HCT116 (cell line): ENCODE measurements at regions not wholly inside any gene's neighbourhood (a gene's known extent, or its start where the extent isn't known, plus 50 kb on each side); places are given as distances from the start of the nearest gene placed in this dataset.

ENCODE experiments used
- ATAC-seq: fragments of 200-7000 bp; cut with Tn5 transposase; 2 replicates; pipeline ENCODE4 v1.9.1; 2020; ENCODE audit warnings: mild to moderate bottlenecking, moderate library complexity
- BruUV-seq: library from RNA; stranded (reverse); fragments of 400-500 nt; replicated peaks from 2 replicates; lab custom pipeline; 2021; lab: Mats Ljungman, UMichigan
- CTCF ChIA-PET: fragments of 300-600 bp; sonication (Branson Sonifier 250); formaldehyde crosslinking; loops from one replicate; lab custom pipeline; 2021; ENCODE audit warnings: antibody characterized with exemption; lab: Charles Lee
- POLR2A ChIA-PET: fragments of 300-600, 350-600 bp; sonication (Branson Sonifier 250); formaldehyde crosslinking; loops from one replicate; lab custom pipeline; 2021; ENCODE audit warnings: antibody characterized with exemption; lab: Charles Lee
- RAD21 ChIA-PET, 2 experiments: fragments of 300-600 bp; sonication (Branson Sonifier 250); formaldehyde crosslinking; loops; one replicate each; lab custom pipeline; 2023; ENCODE audit warnings: low total read pairs in 2 of 2; ENCODE audit not compliant: uncharacterized antibody in 2 of 2, unreplicated experiment in 2 of 2, low non-redundant PET in 1 of 2; lab: Charles Lee
- DNase-seq: peaks from one replicate; pipeline ENCODE4 v3.0.0-alpha.2; 2010; ENCODE audit warnings: low read depth, low spot score
- H2AFZ ChIP-seq: fragments of 200-600 bp; shearing (Covaris generic), sonication (generic); 2 replicates; pipeline ENCODE4 v1.6.1; 2017; ENCODE audit warnings: low read depth, mixed run types, mixed read lengths, antibody characterized with exemption, low read length; ENCODE audit not compliant: poor library complexity, severe bottlenecking
- H3K27ac ChIP-seq: 2 replicates; pipeline ENCODE4 v1.5.1; 2012; ENCODE audit warnings: low read depth, low read length
- H3K27me3 ChIP-seq: fragments of 200-600 bp; sonication (generic); 2 replicates; pipeline ENCODE4 v1.6.1; 2016; ENCODE audit warnings: mixed run types, low read length, mixed read lengths; ENCODE audit not compliant: insufficient read depth
- H3K36me3 ChIP-seq, 2 experiments: fragments of 200-500 bp in 1 of 2; fragments of 200-600 bp in 1 of 2; sonication (Bioruptor generic) in 1 of 2; sonication (generic) in 1 of 2; 2 replicates each; pipeline versions ENCODE4 v1.5.1 to v1.6.1; 2014 to 2016; ENCODE audit warnings: low read length in 2 of 2, inconsistent platforms in 1 of 2, mixed read lengths in 1 of 2, mixed run types in 1 of 2; ENCODE audit not compliant: insufficient read depth in 2 of 2, control insufficient read depth in 1 of 2
- H3K4me1 ChIP-seq, 2 experiments: fragments of 200-600 bp in 1 of 2; sonication (generic) in 1 of 2; 2 replicates each; pipeline versions ENCODE4 v1.5.1 to v1.6.1; 2012 to 2017; ENCODE audit warnings: low read length in 2 of 2, inconsistent platforms in 1 of 2, mild to moderate bottlenecking in 1 of 2, mixed read lengths in 1 of 2, mixed run types in 1 of 2, moderate library complexity in 1 of 2; ENCODE audit not compliant: insufficient read depth in 2 of 2, control insufficient read depth in 1 of 2
- H3K4me2 ChIP-seq: fragments of 200-600 bp; sonication (generic); 2 replicates; pipeline ENCODE4 v1.6.1; 2017; ENCODE audit warnings: mixed run types, low read length, mixed read lengths
- H3K4me3 ChIP-seq, 2 experiments: fragments of 200-600 bp in 1 of 2; sonication (generic) in 1 of 2; replicated peaks in 1 of 2; 2 replicates each; pipeline ENCODE4 v1.5.1; 2011 to 2016; ENCODE audit warnings: low read length in 2 of 2, control low read depth in 1 of 2, low read depth in 1 of 2, mild to moderate bottlenecking in 1 of 2, mixed read lengths in 1 of 2, mixed run types in 1 of 2
- H3K79me2 ChIP-seq: fragments of 200-600 bp; sonication (generic); 2 replicates; pipeline ENCODE4 v1.6.1; 2017; ENCODE audit warnings: mild to moderate bottlenecking, mixed run types, low read length, moderate library complexity, mixed read lengths; ENCODE audit not compliant: insufficient read depth
- H3K9ac ChIP-seq: fragments of 200-600 bp; sonication (generic); 2 replicates; pipeline ENCODE4 v1.6.1; 2016; ENCODE audit warnings: low read length, mixed read lengths
- H3K9me2 ChIP-seq: fragments of 200-600 bp; sonication (generic), shearing (Covaris generic); 2 replicates; pipeline ENCODE4 v1.6.1; 2017; ENCODE audit warnings: mixed run types, mild to moderate bottlenecking, moderate library complexity; ENCODE audit not compliant: insufficient read depth
- H3K9me3 ChIP-seq, 2 experiments: fragments of 200-500 bp in 1 of 2; fragments of 200-600 bp in 1 of 2; sonication (Bioruptor generic) in 1 of 2; sonication (generic) in 1 of 2; 2 replicates each; pipeline ENCODE4 v1.6.1; 2014 to 2017; ENCODE audit warnings: low read length in 2 of 2, mixed read lengths in 2 of 2, inconsistent platforms in 1 of 2, low read depth in 1 of 2, mild to moderate bottlenecking in 1 of 2, mixed run types in 1 of 2, moderate library complexity in 1 of 2; ENCODE audit not compliant: control insufficient read depth in 1 of 2, insufficient read depth in 1 of 2
- H4K20me1 ChIP-seq: fragments of 200-600 bp; sonication (generic), shearing (Covaris generic); 2 replicates; pipeline ENCODE4 v1.6.1; 2017; ENCODE audit warnings: mixed run types, mild to moderate bottlenecking, moderate library complexity; ENCODE audit not compliant: insufficient read depth
- EGR1 ChIP-seq: IDR thresholded peaks from 2 replicates; pipeline ENCODE4 v1.6.1; 2012; ENCODE audit warnings: low read depth
- ELF1 ChIP-seq: IDR thresholded peaks from 2 replicates; pipeline ENCODE4 v1.6.1; 2012; ENCODE audit warnings: low read depth, borderline replicate concordance
- EZH2 ChIP-seq: fragments of 200-600 bp; sonication (generic); IDR thresholded peaks from 2 replicates; pipeline ENCODE4 v1.6.1; 2017; ENCODE audit warnings: antibody characterized with exemption, mixed run types
- EZH2phosphoT487 ChIP-seq: fragments of 200-600 bp; IDR thresholded peaks from 2 replicates; pipeline ENCODE4 v1.6.1; 2018; ENCODE audit warnings: antibody characterized with exemption, borderline replicate concordance
- JUND ChIP-seq: IDR thresholded peaks from 2 replicates; pipeline ENCODE4 v1.6.1; 2012
- POLR2A ChIP-seq: IDR thresholded peaks from 2 replicates; pipeline ENCODE4 v1.7.0; 2011; ENCODE audit warnings: borderline replicate concordance; ENCODE audit not compliant: insufficient read depth, insufficient read length; ENCODE audit errors: extremely low read depth
- RAD21 ChIP-seq: IDR thresholded peaks from 2 replicates; pipeline ENCODE4 v1.6.1; 2012; ENCODE audit warnings: low read depth, mild to moderate bottlenecking
- SIN3A ChIP-seq: IDR thresholded peaks from 2 replicates; pipeline ENCODE4 v1.6.1; 2012; ENCODE audit warnings: low read depth
- SP1 ChIP-seq: IDR thresholded peaks from 2 replicates; pipeline ENCODE4 v1.6.1; 2012; ENCODE audit warnings: low read depth
- SRF ChIP-seq: IDR thresholded peaks from 2 replicates; pipeline ENCODE4 v1.6.1; 2012; ENCODE audit warnings: low read depth
- YY1 ChIP-seq: IDR thresholded peaks from 2 replicates; pipeline ENCODE4 v1.6.1; 2011; ENCODE audit warnings: low read length, low read depth, moderate library complexity, mild to moderate bottlenecking; ENCODE audit not compliant: insufficient replicate concordance; ENCODE audit errors: extremely low read depth
- intact Hi-C: fragments of 100-400 bp; cut with micrococcal nuclease; formaldehyde crosslinking; loops from 2 replicates; pipeline ENCODE4 v1.10.0; 2022
- TF ChIP-seq, protein P1 (sequence below): IDR thresholded peaks from 2 replicates; pipeline ENCODE4 v1.6.1; 2012
- TF ChIP-seq, protein P2 (sequence below): IDR thresholded peaks from 2 replicates; pipeline ENCODE4 v1.6.1; 2012
- TF ChIP-seq, protein P3 (sequence below): IDR thresholded peaks from 2 replicates; pipeline ENCODE4 v1.6.1; 2012; ENCODE audit warnings: low read depth

DNA sequence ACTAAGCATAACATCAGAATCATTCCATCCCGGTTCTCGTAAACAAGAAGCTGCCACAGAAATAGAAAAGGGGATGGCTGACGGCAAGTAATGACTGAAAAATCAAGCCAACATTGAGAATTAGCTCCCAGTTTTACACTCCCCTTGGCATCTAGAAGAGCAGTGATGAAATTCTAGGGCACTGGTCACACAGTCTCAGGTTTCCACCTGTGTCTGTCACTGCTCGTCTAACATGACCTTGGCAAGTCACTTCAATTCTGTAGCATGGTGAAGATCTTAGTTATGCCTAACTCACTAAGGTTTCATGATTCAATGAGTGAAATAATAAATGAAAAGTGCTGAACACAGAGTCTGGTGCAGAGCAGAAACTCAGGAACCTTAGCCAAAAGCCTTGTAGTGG lies 272.3 kb upstream of the ARRDC4 start (continued):
- no peak for TF ChIP-seq EZH2
- TF ChIP-seq, protein P1, sequence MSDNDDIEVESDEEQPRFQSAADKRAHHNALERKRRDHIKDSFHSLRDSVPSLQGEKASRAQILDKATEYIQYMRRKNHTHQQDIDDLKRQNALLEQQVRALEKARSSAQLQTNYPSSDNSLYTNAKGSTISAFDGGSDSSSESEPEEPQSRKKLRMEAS, result no peak
- TF ChIP-seq, protein P2, sequence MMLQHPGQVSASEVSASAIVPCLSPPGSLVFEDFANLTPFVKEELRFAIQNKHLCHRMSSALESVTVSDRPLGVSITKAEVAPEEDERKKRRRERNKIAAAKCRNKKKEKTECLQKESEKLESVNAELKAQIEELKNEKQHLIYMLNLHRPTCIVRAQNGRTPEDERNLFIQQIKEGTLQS, result no peak
- no peak for TF ChIP-seq POLR2A
- no peak for TF ChIP-seq SRF

DNA sequence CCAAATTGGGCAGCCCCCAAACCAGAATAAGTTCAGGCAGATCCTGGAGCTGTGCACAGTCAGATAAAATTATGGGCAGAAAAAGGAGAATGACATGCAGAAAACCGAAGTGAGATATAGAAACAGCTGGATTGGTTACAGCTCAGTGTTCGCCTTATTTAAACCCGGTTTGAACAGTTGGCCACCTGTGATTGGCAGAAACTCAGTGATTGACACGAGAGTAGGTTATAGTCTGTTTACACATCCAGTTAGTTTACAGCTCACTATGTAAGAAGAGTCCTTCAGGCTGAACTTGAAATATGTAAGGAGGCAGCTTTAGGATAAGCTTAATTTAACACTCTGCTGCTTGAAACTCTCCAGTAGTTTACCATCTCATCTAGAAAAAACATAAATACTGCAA lies 271.6 kb upstream of the ARRDC4 start:
- ATAC-seq, result no peak
- TF ChIP-seq EGR1 (no peak), YY1 (no peak), POLR2A (no peak), SIN3A (no peak), JUND (no peak)
- no peak overlapping the region for H3K9ac ChIP-seq
- no peaks in the 10 kb centered on the region for H3K27me3 ChIP-seq
- H3K4me1 ChIP-seq, result peaks cover 0 to 12% of the 10 kb centered on the region in 2 experiments; a peak in 2 of 4 replicates
- no peaks in the 10 kb centered on the region for H4K20me1 ChIP-seq
- ChIA-PET RAD21 (no interaction called here), CTCF (interaction anchor here (0.6 kb wide), 1 partner anchor 458 kb away, joined by 3 read pairs; no protein-coding TSS in a partner anchor), POLR2A (no interaction called here)
- H2AFZ ChIP-seq, result no peak overlapping the region
- no peaks in the 10 kb centered on the region; a peak in 1 of 4 replicates for H3K9me3 ChIP-seq
- BruUV-seq, result no TSS peak
- no peak for DNase-seq
- H3K9me2 ChIP-seq, result no peaks in the 10 kb centered on the region
- no peaks in the 10 kb centered on the region for H3K36me3 ChIP-seq
- H3K27ac ChIP-seq, result no peak overlapping the region
- intact Hi-C loops, result no loop called here
- no peak overlapping the region for H3K4me3 ChIP-seq
- H3K79me2 ChIP-seq, result no peaks in the 10 kb centered on the region
- no peak overlapping the region for H3K4me2 ChIP-seq

DNA sequence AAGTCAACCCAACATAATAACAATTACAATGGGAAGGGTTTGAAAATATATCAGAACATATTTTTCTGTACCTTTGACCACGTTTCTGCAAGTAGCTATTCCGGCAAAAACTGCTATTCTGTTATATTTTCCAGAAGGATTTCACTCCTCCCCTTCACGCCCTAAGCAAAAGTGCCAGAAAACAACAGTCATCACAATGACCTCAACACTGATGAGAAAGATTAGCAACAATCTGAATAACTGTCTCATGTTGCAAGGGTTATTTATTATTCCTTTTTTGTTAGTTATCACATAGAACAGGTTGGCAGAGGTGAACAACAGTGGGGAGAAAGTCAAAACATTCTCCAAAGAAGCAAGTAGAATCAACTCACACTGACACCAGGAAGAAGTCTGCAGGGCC lies 269.4 kb upstream of the ARRDC4 start:
- ChIA-PET POLR2A (no interaction called here), CTCF (no interaction called here), RAD21 (no interaction called here)
- Histone ChIP-seq H3K36me3 (no peaks in the 10 kb centered on the region), H2AFZ (no peak overlapping the region), H3K9ac (no peak overlapping the region), H3K4me1 (peaks cover 0 to 12% of the 10 kb centered on the region in 2 experiments; a peak in 2 of 4 replicates), H3K9me2 (no peaks in the 10 kb centered on the region), H4K20me1 (no peaks in the 10 kb centered on the region), H3K4me3 (no peak overlapping the region), H3K27me3 (no peaks in the 10 kb centered on the region), H3K9me3 (no peaks in the 10 kb centered on the region; a peak in 1 of 4 replicates), H3K79me2 (no peaks in the 10 kb centered on the region), H3K27ac (no peak overlapping the region), H3K4me2 (no peak overlapping the region)
- no TSS peak for BruUV-seq
- DNase-seq (no peak), ATAC-seq (no peak)
- intact Hi-C loops, result no loop called here
- TF ChIP-seq SP1 (no peak), ELF1 (no peak), RAD21 (no peak), EZH2phosphoT487 (no peak), POLR2A (no peak)
- TF ChIP-seq, protein P2, result no peak
- TF ChIP-seq, protein P3, sequence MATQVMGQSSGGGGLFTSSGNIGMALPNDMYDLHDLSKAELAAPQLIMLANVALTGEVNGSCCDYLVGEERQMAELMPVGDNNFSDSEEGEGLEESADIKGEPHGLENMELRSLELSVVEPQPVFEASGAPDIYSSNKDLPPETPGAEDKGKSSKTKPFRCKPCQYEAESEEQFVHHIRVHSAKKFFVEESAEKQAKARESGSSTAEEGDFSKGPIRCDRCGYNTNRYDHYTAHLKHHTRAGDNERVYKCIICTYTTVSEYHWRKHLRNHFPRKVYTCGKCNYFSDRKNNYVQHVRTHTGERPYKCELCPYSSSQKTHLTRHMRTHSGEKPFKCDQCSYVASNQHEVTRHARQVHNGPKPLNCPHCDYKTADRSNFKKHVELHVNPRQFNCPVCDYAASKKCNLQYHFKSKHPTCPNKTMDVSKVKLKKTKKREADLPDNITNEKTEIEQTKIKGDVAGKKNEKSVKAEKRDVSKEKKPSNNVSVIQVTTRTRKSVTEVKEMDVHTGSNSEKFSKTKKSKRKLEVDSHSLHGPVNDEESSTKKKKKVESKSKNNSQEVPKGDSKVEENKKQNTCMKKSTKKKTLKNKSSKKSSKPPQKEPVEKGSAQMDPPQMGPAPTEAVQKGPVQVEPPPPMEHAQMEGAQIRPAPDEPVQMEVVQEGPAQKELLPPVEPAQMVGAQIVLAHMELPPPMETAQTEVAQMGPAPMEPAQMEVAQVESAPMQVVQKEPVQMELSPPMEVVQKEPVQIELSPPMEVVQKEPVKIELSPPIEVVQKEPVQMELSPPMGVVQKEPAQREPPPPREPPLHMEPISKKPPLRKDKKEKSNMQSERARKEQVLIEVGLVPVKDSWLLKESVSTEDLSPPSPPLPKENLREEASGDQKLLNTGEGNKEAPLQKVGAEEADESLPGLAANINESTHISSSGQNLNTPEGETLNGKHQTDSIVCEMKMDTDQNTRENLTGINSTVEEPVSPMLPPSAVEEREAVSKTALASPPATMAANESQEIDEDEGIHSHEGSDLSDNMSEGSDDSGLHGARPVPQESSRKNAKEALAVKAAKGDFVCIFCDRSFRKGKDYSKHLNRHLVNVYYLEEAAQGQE, result no peak
- TF ChIP-seq, protein P1, result no peak
